Astrocyte (in vitro differentiated cells and primary cell): ENCODE measurements at regions not wholly inside any gene's neighbourhood (a gene's known extent, or its start where the extent isn't known, plus 50 kb on each side); places are given as distances from the start of the nearest gene placed in this dataset.
"Not testable (repeated sequence)": the region's sequence is repeated elsewhere in the genome, so short reads cannot be mapped to it uniquely, and the experiment has no call there.

Experiments
- DNase-seq: peaks from one replicate; pipeline ENCODE4 v3.0.0-alpha.2; 2010; ENCODE audit warnings: low read depth
- FAIRE-seq: peaks from 2 replicates; lab custom pipeline; 2011; peaks lifted over from hg19 to GRCh38; lab: Jason Lieb, UNC
- H2AFZ ChIP-seq: 2 replicates; pipeline ENCODE4 v1.6.0; 2012; ENCODE audit warnings: low read depth, low read length, inconsistent platforms
- H3K27ac ChIP-seq: 2 replicates; pipeline ENCODE4 v1.5.1; 2011; ENCODE audit warnings: low read depth, low read length, inconsistent platforms
- H3K27me3 ChIP-seq: 2 replicates; pipeline ENCODE4 v1.6.0; 2011; ENCODE audit warnings: low read length, inconsistent platforms; ENCODE audit not compliant: insufficient read depth
- H3K36me3 ChIP-seq: 2 replicates; pipeline ENCODE4 v1.5.1; 2011; ENCODE audit warnings: low read length, inconsistent platforms; ENCODE audit not compliant: insufficient read depth
- H3K4me1 ChIP-seq: 2 replicates; pipeline ENCODE4 v1.5.1; 2011; ENCODE audit warnings: low read length, inconsistent platforms; ENCODE audit not compliant: insufficient read depth
- H3K4me2 ChIP-seq: 2 replicates; pipeline ENCODE4 v1.6.0; 2012; ENCODE audit warnings: low read length, inconsistent platforms
- H3K4me3 ChIP-seq: 2 replicates; pipeline ENCODE4 v1.5.1; 2011; ENCODE audit warnings: low read depth, mild to moderate bottlenecking, low read length, inconsistent platforms; ENCODE audit not compliant: insufficient read depth
- H3K79me2 ChIP-seq: 2 replicates; pipeline ENCODE4 v1.6.0; 2012; ENCODE audit warnings: mild to moderate bottlenecking, low read length, inconsistent platforms; ENCODE audit not compliant: insufficient read depth
- H3K9ac ChIP-seq: 2 replicates; pipeline ENCODE4 v1.6.0; 2012; ENCODE audit warnings: mild to moderate bottlenecking, low read length, inconsistent platforms
- H3K9me3 ChIP-seq: 2 replicates; pipeline ENCODE4 v1.5.1; 2012; ENCODE audit warnings: low read depth, mild to moderate bottlenecking, low read length, inconsistent platforms; ENCODE audit not compliant: insufficient read depth
- H4K20me1 ChIP-seq: 2 replicates; pipeline ENCODE4 v1.6.0; 2012; ENCODE audit warnings: low read length, inconsistent platforms; ENCODE audit not compliant: insufficient read depth
- H3K27ac Mint-ChIP-seq: one replicate; pipeline ENCODE4 v1.8.0; 2021; ENCODE audit warnings: mild to moderate bottlenecking, mixed read lengths; ENCODE audit not compliant: unreplicated experiment
- H3K27me3 Mint-ChIP-seq: one replicate; pipeline ENCODE4 v1.8.0; 2021; ENCODE audit warnings: low read depth, mixed read lengths; ENCODE audit not compliant: unreplicated experiment
- H3K36me3 Mint-ChIP-seq: one replicate; pipeline ENCODE4 v1.8.0; 2021; ENCODE audit warnings: low read depth, mixed read lengths; ENCODE audit not compliant: unreplicated experiment
- H3K4me1 Mint-ChIP-seq: one replicate; pipeline ENCODE4 v1.8.0; 2021; ENCODE audit warnings: low read depth, mixed read lengths; ENCODE audit not compliant: unreplicated experiment
- H3K4me3 Mint-ChIP-seq: one replicate; pipeline ENCODE4 v1.8.0; 2021; ENCODE audit warnings: mild to moderate bottlenecking, moderate library complexity, mixed read lengths; ENCODE audit not compliant: unreplicated experiment
- H3K9me3 Mint-ChIP-seq: one replicate; pipeline ENCODE4 v1.8.0; 2021; ENCODE audit warnings: mild to moderate bottlenecking, mixed read lengths; ENCODE audit not compliant: unreplicated experiment
- EZH2 ChIP-seq: IDR thresholded peaks from 2 replicates; pipeline ENCODE4 v1.6.1; 2012; ENCODE audit warnings: mild to moderate bottlenecking, low read length, inconsistent platforms; ENCODE audit not compliant: insufficient read depth
- TF ChIP-seq, protein P1 (sequence below): IDR thresholded peaks from 2 replicates; pipeline ENCODE4 v1.5.1; 2011; ENCODE audit warnings: low read depth, mild to moderate bottlenecking, inconsistent platforms, low read length, moderate library complexity; ENCODE audit not compliant: insufficient read depth

DNA sequence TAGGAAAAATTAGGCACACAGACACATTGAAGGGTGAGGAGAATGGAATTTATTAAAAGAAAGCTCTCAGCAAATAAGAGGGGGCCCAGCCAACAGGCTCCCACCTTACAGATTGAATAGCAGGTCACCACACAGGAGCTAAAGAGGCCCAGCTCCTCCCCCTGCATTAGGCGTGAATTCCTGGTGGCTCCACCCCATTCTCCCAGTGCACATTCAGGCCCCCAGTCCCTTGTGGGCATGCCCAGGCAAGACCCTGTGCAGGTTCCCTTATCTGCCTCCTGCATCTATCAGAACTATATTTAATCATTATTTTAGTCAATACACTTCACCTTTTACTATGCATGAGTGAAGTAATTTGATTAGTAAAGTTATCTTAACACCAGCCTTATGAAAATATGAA is 856.3 kb upstream of the NDST4 start:
- Mint-ChIP-seq H3K27ac (peak overlapping the region; percentile 58), H3K4me3 (no peak overlapping the region), H3K36me3 (no peaks in the 10 kb centered on the region), H3K9me3 (no peaks in the 10 kb centered on the region), H3K27me3 (no peaks in the 10 kb centered on the region), H3K4me1 (no peaks in the 10 kb centered on the region)
- no peaks in the 10 kb centered on the region for H3K4me1 ChIP-seq
- H3K36me3 ChIP-seq: no peaks in the 10 kb centered on the region
- H3K4me3 ChIP-seq: no peak overlapping the region
- H3K27ac ChIP-seq: no peak overlapping the region
- no peaks in the 10 kb centered on the region for H3K79me2 ChIP-seq
- TF ChIP-seq, protein P1, sequence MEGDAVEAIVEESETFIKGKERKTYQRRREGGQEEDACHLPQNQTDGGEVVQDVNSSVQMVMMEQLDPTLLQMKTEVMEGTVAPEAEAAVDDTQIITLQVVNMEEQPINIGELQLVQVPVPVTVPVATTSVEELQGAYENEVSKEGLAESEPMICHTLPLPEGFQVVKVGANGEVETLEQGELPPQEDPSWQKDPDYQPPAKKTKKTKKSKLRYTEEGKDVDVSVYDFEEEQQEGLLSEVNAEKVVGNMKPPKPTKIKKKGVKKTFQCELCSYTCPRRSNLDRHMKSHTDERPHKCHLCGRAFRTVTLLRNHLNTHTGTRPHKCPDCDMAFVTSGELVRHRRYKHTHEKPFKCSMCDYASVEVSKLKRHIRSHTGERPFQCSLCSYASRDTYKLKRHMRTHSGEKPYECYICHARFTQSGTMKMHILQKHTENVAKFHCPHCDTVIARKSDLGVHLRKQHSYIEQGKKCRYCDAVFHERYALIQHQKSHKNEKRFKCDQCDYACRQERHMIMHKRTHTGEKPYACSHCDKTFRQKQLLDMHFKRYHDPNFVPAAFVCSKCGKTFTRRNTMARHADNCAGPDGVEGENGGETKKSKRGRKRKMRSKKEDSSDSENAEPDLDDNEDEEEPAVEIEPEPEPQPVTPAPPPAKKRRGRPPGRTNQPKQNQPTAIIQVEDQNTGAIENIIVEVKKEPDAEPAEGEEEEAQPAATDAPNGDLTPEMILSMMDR: no peak
- TF ChIP-seq EZH2: no peak
- no peaks in the 10 kb centered on the region for H4K20me1 ChIP-seq
- FAIRE-seq (no peak), DNase-seq (no peak)
- no peaks in the 10 kb centered on the region for H3K27me3 ChIP-seq
- no peak overlapping the region for H3K4me2 ChIP-seq
- peak overlapping the region; percentile 18 for H2AFZ ChIP-seq
- no peaks in the 10 kb centered on the region for H3K9me3 ChIP-seq
- no peak overlapping the region for H3K9ac ChIP-seq

DNA sequence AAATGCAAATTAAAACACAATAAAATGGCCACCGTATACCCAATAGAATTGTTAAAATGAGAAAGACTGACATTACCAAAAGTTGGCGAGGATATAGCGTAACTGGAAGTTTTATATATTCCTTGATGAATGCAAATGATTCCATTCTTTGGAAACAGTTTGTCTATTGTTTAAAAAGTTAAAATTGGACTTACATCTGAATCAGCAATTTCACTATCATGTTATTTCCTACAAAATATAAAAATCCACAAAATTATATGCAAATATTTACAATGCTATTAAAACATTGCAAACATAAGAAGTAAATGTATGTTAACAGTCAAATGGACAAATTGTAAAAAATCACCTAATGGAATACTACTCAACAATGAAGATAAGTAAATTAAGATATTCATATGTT is 852.2 kb upstream of the NDST4 start:
- H3K9me3 ChIP-seq: no peaks in the 10 kb centered on the region
- Mint-ChIP-seq H3K27me3 (no peaks in the 10 kb centered on the region), H3K4me3 (no peak overlapping the region), H3K36me3 (no peaks in the 10 kb centered on the region), H3K9me3 (no peaks in the 10 kb centered on the region), H3K4me1 (no peaks in the 10 kb centered on the region), H3K27ac (no peak overlapping the region)
- no peak overlapping the region for H3K4me2 ChIP-seq
- TF ChIP-seq, protein P1: no peak
- TF ChIP-seq EZH2: no peak
- H4K20me1 ChIP-seq: no peaks in the 10 kb centered on the region
- H2AFZ ChIP-seq: no peak overlapping the region
- no peaks in the 10 kb centered on the region for H3K27me3 ChIP-seq
- no peak overlapping the region for H3K9ac ChIP-seq
- H3K79me2 ChIP-seq: no peaks in the 10 kb centered on the region
- DNase-seq (no peak), FAIRE-seq (no peak)
- H3K4me3 ChIP-seq: no peak overlapping the region
- no peaks in the 10 kb centered on the region for H3K36me3 ChIP-seq
- no peaks in the 10 kb centered on the region for H3K4me1 ChIP-seq
- H3K27ac ChIP-seq: no peak overlapping the region

DNA sequence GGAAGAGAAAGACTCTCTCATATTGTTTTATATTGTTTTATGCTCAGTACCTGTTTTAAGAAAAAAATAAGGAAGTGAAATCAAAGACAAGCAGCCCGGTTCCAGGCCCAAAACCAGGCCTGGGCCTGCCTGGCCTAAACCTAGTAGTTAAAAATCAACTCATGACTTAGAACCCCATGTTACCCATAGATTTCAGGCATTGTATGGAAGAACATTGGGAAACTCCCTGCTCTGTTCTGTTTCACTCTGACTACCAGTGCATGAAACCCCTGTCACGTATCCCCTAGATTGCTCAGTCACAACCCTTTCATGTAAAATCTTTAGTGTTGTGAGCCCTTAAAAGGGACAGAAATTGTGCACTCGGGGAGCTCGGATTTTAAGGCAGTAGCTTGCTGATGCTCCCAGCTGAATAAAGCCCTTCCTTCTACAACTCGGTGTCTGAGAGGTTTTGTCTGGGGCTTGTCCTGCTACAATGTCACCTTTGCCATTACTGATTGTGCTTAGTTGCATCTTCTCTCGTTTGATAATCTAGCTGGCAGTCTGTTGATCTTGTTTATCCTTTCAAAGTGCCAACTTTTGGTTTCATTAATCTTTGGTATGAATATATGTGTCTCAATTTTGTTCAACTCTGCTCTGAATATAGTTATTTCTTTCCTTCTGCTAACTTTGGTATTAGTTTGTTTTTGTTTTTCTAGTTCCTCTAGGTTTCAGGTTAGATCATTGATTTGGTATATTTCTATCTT is 842.8 kb upstream of the NDST4 start:
- H3K9ac ChIP-seq, FAIRE-seq, H3K27ac Mint-ChIP-seq: not testable (repeated sequence)

More for the DNA sequence above, 842.8 kb upstream of the NDST4 start:
- H3K36me3 Mint-ChIP-seq, H3K36me3 ChIP-seq, H3K9me3 ChIP-seq, H3K27me3 ChIP-seq, H3K4me1 Mint-ChIP-seq, H3K4me3 ChIP-seq, H3K4me1 ChIP-seq, H4K20me1 ChIP-seq, H2AFZ ChIP-seq, H3K27ac ChIP-seq, H3K4me3 Mint-ChIP-seq, H3K4me2 ChIP-seq, H3K9me3 Mint-ChIP-seq, H3K27me3 Mint-ChIP-seq, DNase-seq, H3K79me2 ChIP-seq: not testable (repeated sequence)
